H1 (cell line): ENCODE measurements at regions not wholly inside any gene's neighbourhood (a gene's known extent, or its start where the extent isn't known, plus 50 kb on each side); places are given as distances from the start of the nearest gene placed in this dataset.

Source experiments
- CTCF ChIA-PET: fragments of 300-600 bp; sonication (Branson Sonifier 250); formaldehyde crosslinking; loops from one replicate; lab custom pipeline; 2021; ENCODE audit not compliant: partially characterized antibody; lab: Charles Lee
- POLR2A ChIA-PET: fragments of 300-600 bp; sonication (Branson Sonifier 250); formaldehyde crosslinking; loops from one replicate; lab custom pipeline; 2021; ENCODE audit warnings: inconsistent platforms; ENCODE audit not compliant: partially characterized antibody; lab: Charles Lee
- DNase-seq, 2 experiments: peaks; one replicate each; pipeline versions ENCODE4 v3.0.0 to v3.0.0-alpha.2; 2010 to 2022; ENCODE audit warnings: low spot score in 2 of 2, low read depth in 1 of 2, mixed read lengths in 1 of 2
- FAIRE-seq: peaks from 2 replicates; lab custom pipeline; 2011; peaks lifted over from hg19 to GRCh38; lab: Jason Lieb, UNC
- H2AFZ ChIP-seq: 2 replicates; pipeline ENCODE4 v1.8.1; 2012; ENCODE audit warnings: low read length, inconsistent platforms
- H2AK5ac ChIP-seq: 2 replicates; pipeline ENCODE4 v1.6.1; 2013; ENCODE audit warnings: low read depth, low read length
- H2BK120ac ChIP-seq: replicated peaks from 2 replicates; pipeline ENCODE3; 2013; ENCODE audit warnings: low read depth, low read length, inconsistent platforms
- H2BK12ac ChIP-seq: 2 replicates; pipeline ENCODE4 v1.6.1; 2013; ENCODE audit warnings: low read depth, low read length
- H2BK15ac ChIP-seq: 2 replicates; pipeline ENCODE4 v1.6.1; 2013; ENCODE audit warnings: low read length
- H2BK20ac ChIP-seq: 2 replicates; pipeline ENCODE4 v1.6.1; 2013; ENCODE audit warnings: low read length
- H2BK5ac ChIP-seq: 2 replicates; pipeline ENCODE4 v1.6.1; 2013; ENCODE audit warnings: low read depth, low read length
- H3K14ac ChIP-seq: 2 replicates; pipeline ENCODE4 v1.6.1; 2013; ENCODE audit warnings: inconsistent platforms; ENCODE audit not compliant: insufficient read length
- H3K18ac ChIP-seq: 2 replicates; pipeline ENCODE4 v1.6.1; 2013; ENCODE audit warnings: low read length; ENCODE audit errors: extremely low read depth
- H3K23ac ChIP-seq: 2 replicates; pipeline ENCODE4 v1.6.1; 2013; ENCODE audit warnings: inconsistent platforms; ENCODE audit not compliant: insufficient read length
- H3K23me2 ChIP-seq: 2 replicates; pipeline ENCODE4 v1.6.1; 2013; ENCODE audit warnings: low read depth, low read length
- H3K27ac ChIP-seq: 2 replicates; pipeline ENCODE4 v1.6.1; 2011; ENCODE audit warnings: low read depth, low read length, inconsistent platforms
- H3K27me3 ChIP-seq, 4 experiments: replicated peaks in 1 of 4; 1 replicate in 1 of 4; 2 replicates in 3 of 4; pipeline versions ENCODE4 v1.6.1 to v1.8.1; 2011 to 2013; ENCODE audit warnings: low read length in 3 of 4, mild to moderate bottlenecking in 3 of 4, inconsistent platforms in 2 of 4, mixed read lengths in 2 of 4, moderate library complexity in 1 of 4; ENCODE audit not compliant: control insufficient read depth in 3 of 4, insufficient read depth in 3 of 4; ENCODE audit errors: extremely low read depth in 1 of 4
- H3K36me3 ChIP-seq, 4 experiments: 2 replicates each; pipeline versions ENCODE4 v1.6.1 to v1.8.1; 2011 to 2013; ENCODE audit warnings: mild to moderate bottlenecking in 4 of 4, low read length in 3 of 4, moderate library complexity in 2 of 4, control low read depth in 1 of 4, inconsistent platforms in 1 of 4; ENCODE audit not compliant: insufficient read depth in 4 of 4, control insufficient read depth in 2 of 4
- H3K4ac ChIP-seq: replicated peaks from 2 replicates; pipeline ENCODE3; 2013; ENCODE audit warnings: low read length, low read depth, mixed read lengths, inconsistent platforms; ENCODE audit not compliant: insufficient read length
- H3K4me1 ChIP-seq, 4 experiments: replicated peaks in 1 of 4; 1 replicate in 1 of 4; 2 replicates in 3 of 4; pipeline versions ENCODE4 v1.6.1 to v1.8.1; 2011 to 2013; ENCODE audit warnings: low read length in 3 of 4, inconsistent platforms in 2 of 4, mixed read lengths in 1 of 4; ENCODE audit not compliant: insufficient read depth in 4 of 4, control insufficient read depth in 3 of 4
- H3K4me2 ChIP-seq, 2 experiments: 2 replicates each; pipeline versions ENCODE4 v1.6.1 to v1.8.1; 2011 to 2013; ENCODE audit warnings: low read depth in 2 of 2, low read length in 2 of 2, control low read depth in 1 of 2, inconsistent platforms in 1 of 2, mild to moderate bottlenecking in 1 of 2; ENCODE audit not compliant: insufficient read depth in 1 of 2
- H3K4me3 ChIP-seq, 4 experiments: fragments of 200-600, 300-600 bp in 1 of 4; sonication (generic), shearing (Covaris generic), sonication (Bioruptor Twin) in 1 of 4; 2 replicates each; pipeline versions ENCODE4 v1.5.1 to v1.8.1; 2011 to 2016; ENCODE audit warnings: low read length in 4 of 4, low read depth in 3 of 4, control low read depth in 2 of 4, inconsistent platforms in 2 of 4, mild to moderate bottlenecking in 2 of 4, mixed read lengths in 1 of 4, moderate library complexity in 1 of 4; ENCODE audit not compliant: insufficient read depth in 2 of 4; ENCODE audit errors: extremely low read depth in 1 of 4
- H3K56ac ChIP-seq: replicated peaks from 2 replicates; pipeline ENCODE3; 2013; ENCODE audit warnings: low read depth, mild to moderate bottlenecking, mixed read lengths, low read length, inconsistent platforms; ENCODE audit not compliant: insufficient read length
- H3K79me1 ChIP-seq: 2 replicates; pipeline ENCODE4 v1.6.1; 2013; ENCODE audit warnings: low read depth, low read length, control low read depth
- H3K79me2 ChIP-seq, 2 experiments: 2 replicates each; pipeline versions ENCODE4 v1.6.1 to v1.8.1; 2012 to 2013; ENCODE audit warnings: low read length in 2 of 2, mild to moderate bottlenecking in 2 of 2, inconsistent platforms in 1 of 2; ENCODE audit not compliant: insufficient read depth in 2 of 2, control insufficient read depth in 1 of 2
- H3K9ac ChIP-seq, 4 experiments: replicated peaks in 1 of 4; 1 replicate in 1 of 4; 2 replicates in 3 of 4; pipeline versions ENCODE4 v1.6.1 to v1.8.1; 2011 to 2013; ENCODE audit warnings: low read depth in 3 of 4, low read length in 3 of 4, control low read depth in 2 of 4, mild to moderate bottlenecking in 2 of 4, moderate library complexity in 2 of 4, inconsistent platforms in 1 of 4; ENCODE audit errors: extremely low read depth in 1 of 4
- H3K9me3 ChIP-seq, 2 experiments: 2 replicates each; pipeline versions ENCODE4 v1.6.1 to v1.8.1; 2012 to 2013; ENCODE audit warnings: mild to moderate bottlenecking in 2 of 2, moderate library complexity in 2 of 2, control low read depth in 1 of 2, inconsistent platforms in 1 of 2, low read depth in 1 of 2, low read length in 1 of 2, mixed read lengths in 1 of 2; ENCODE audit not compliant: insufficient read depth in 2 of 2
- H4K20me1 ChIP-seq, 2 experiments: replicated peaks in 1 of 2; 2 replicates each; pipeline versions ENCODE3 to v1.8.1; 2011 to 2013; ENCODE audit warnings: inconsistent platforms in 2 of 2, low read length in 2 of 2, mild to moderate bottlenecking in 1 of 2; ENCODE audit not compliant: insufficient read depth in 2 of 2, control insufficient read depth in 1 of 2
- H4K5ac ChIP-seq: 2 replicates; pipeline ENCODE4 v1.6.1; 2013; ENCODE audit warnings: low read length, low read depth, mixed read lengths, inconsistent platforms; ENCODE audit not compliant: insufficient read length
- H4K8ac ChIP-seq: 2 replicates; pipeline ENCODE4 v1.8.0; 2013; ENCODE audit warnings: mild to moderate bottlenecking, moderate library complexity, low read length, inconsistent platforms; ENCODE audit not compliant: insufficient read depth; ENCODE audit errors: extremely low read depth
- H4K91ac ChIP-seq: replicated peaks from 2 replicates; pipeline ENCODE3; 2013; ENCODE audit warnings: low read length, mixed read lengths, inconsistent platforms; ENCODE audit not compliant: insufficient read length
- ATF2 ChIP-seq: IDR thresholded peaks from 2 replicates; pipeline ENCODE4 v1.6.1; 2012; ENCODE audit warnings: low read length, inconsistent platforms
- BACH1 ChIP-seq: IDR thresholded peaks from 2 replicates; pipeline ENCODE4 v1.6.1; 2012; ENCODE audit warnings: low read length, improper control_type of control experiment
- BRCA1 ChIP-seq: IDR thresholded peaks from 2 replicates; pipeline ENCODE4 v1.6.1; 2012; ENCODE audit warnings: low read depth, low read length, improper control_type of control experiment
- CBX5 ChIP-seq: fragments of 300-800, 300-1000 bp; sonication (generic); IDR thresholded peaks from 2 replicates; pipeline ENCODE4 v1.7.1; 2016; ENCODE audit warnings: antibody characterized with exemption, low read length, low read depth
- CBX8 ChIP-seq: fragments of 300-800, 300-1000 bp; sonication (generic); IDR thresholded peaks from 2 replicates; pipeline ENCODE4 v1.7.1; 2016; ENCODE audit warnings: low read depth, low read length, borderline replicate concordance
- EP300 ChIP-seq, 2 experiments: IDR thresholded peaks; 1 replicate in 1 of 2; 2 replicates in 1 of 2; pipeline ENCODE4 v1.6.1; 2011 to 2012; ENCODE audit warnings: low read depth in 2 of 2, low read length in 2 of 2, mild to moderate bottlenecking in 2 of 2, borderline replicate concordance in 1 of 2, inconsistent platforms in 1 of 2, moderate library complexity in 1 of 2
- JUN ChIP-seq: IDR thresholded peaks from 2 replicates; pipeline ENCODE4 v1.6.1; 2011; ENCODE audit warnings: low read depth, mild to moderate bottlenecking, improper control_type of control experiment, low read length
- NANOG ChIP-seq: IDR thresholded peaks from 2 replicates; pipeline ENCODE4 v1.6.1; 2011; ENCODE audit warnings: low read length, low read depth, mild to moderate bottlenecking, inconsistent platforms; ENCODE audit not compliant: insufficient read depth, poor library complexity, severe bottlenecking
- NRF1 ChIP-seq: IDR thresholded peaks from 2 replicates; pipeline ENCODE4 v1.6.1; 2011; ENCODE audit warnings: mild to moderate bottlenecking, low read depth, low read length, improper control_type of control experiment
- POLR2A ChIP-seq, 2 experiments: IDR thresholded peaks; 1 replicate in 1 of 2; 2 replicates in 1 of 2; pipeline ENCODE4 v1.6.1; 2011; ENCODE audit warnings: low read depth in 2 of 2, low read length in 2 of 2, mild to moderate bottlenecking in 2 of 2; ENCODE audit errors: control extremely low read depth in 1 of 2
- POU5F1 ChIP-seq: IDR thresholded peaks from 2 replicates; pipeline ENCODE4 v1.6.1; 2011; ENCODE audit warnings: low read depth, mild to moderate bottlenecking, low read length, moderate library complexity
- SP1 ChIP-seq: IDR thresholded peaks from 2 replicates; pipeline ENCODE4 v1.6.1; 2011; ENCODE audit warnings: low read depth, low read length
- SUZ12 ChIP-seq: fragments of 200-600 bp; sonication (generic); IDR thresholded peaks from 2 replicates; pipeline ENCODE4 v1.6.1; 2012; ENCODE audit warnings: mild to moderate bottlenecking, inconsistent platforms, low read length, moderate library complexity, mixed read lengths
- TAF1 ChIP-seq: IDR thresholded peaks from 2 replicates; pipeline ENCODE4 v1.6.1; 2011; ENCODE audit warnings: mild to moderate bottlenecking, low read depth, low read length
- YY1 ChIP-seq: IDR thresholded peaks from 2 replicates; pipeline ENCODE4 v1.6.1; 2011; ENCODE audit warnings: low read depth, mild to moderate bottlenecking, low read length
- WGBS, 2 experiments: shearing (Covaris generic) in 1 of 2; methylation state at CpG; one replicate each; pipeline versions ENCODE4 v1.1.6 to v1.1.7; 2013 to 2015; ENCODE audit warnings: low lambda C conversion rate in 2 of 2, mixed read lengths in 2 of 2, inconsistent platforms in 1 of 2, low coverage in 1 of 2, missing lambda C conversion rate in 1 of 2; ENCODE audit not compliant: insufficient replicate concordance in 2 of 2, insufficient coverage in 1 of 2, insufficient read length in 1 of 2; ENCODE audit errors: extremely low coverage in 1 of 2, missing lambda C conversion rate in 1 of 2; 5-methylcytosine and 5-hydroxymethylcytosine counted together

GRCh38 chr13:87035526-87035925 lies 635.6 kb upstream of the SLITRK5 start:
- Histone ChIP-seq H3K27me3 (no peaks in the 10 kb centered on the region), H3K4me3 (no peak overlapping the region), H2BK120ac (no peak overlapping the region), H4K5ac (no peak overlapping the region), H2AFZ (no peak overlapping the region), H3K56ac (no peak overlapping the region), H3K9ac (no peak overlapping the region), H4K8ac (no peak overlapping the region), H3K79me2 (no peaks in the 10 kb centered on the region), H2BK12ac (no peak overlapping the region), H4K20me1 (no peaks in the 10 kb centered on the region), H3K27ac (no peak overlapping the region), H3K79me1 (no peaks in the 10 kb centered on the region), H2BK15ac (no peak overlapping the region), H2BK20ac (no peak overlapping the region), H2BK5ac (no peak overlapping the region), H3K18ac (no peak overlapping the region), H2AK5ac (no peak overlapping the region), H4K91ac (no peak overlapping the region), H3K23me2 (no peaks in the 10 kb centered on the region), H3K9me3 (no peaks in the 10 kb centered on the region), H3K4me2 (no peak overlapping the region), H3K36me3 (no peaks in the 10 kb centered on the region), H3K23ac (no peak overlapping the region), H3K4ac (no peak overlapping the region), H3K4me1 (no peaks in the 10 kb centered on the region; a peak in 1 of 7 replicates), H3K14ac (no peak overlapping the region)
- CTCF ChIA-PET: no interaction called here
- FAIRE-seq (no peak), DNase-seq (no peak)
- POLR2A ChIA-PET: no interaction called here
- 95% methylated on average over 7 of the region's 7 CpGs; no CpG with 5 or more reads in 1 of the 2 experiments for WGBS, 2 experiments
- TF ChIP-seq YY1 (no peak), BACH1 (no peak), POU5F1 (no peak), JUN (no peak), SP1 (no peak), CBX8 (no peak), TAF1 (no peak), ATF2 (no peak), EP300 (IDR thresholded peaks at IDR 0.05; ENCODE audit: borderline replicate concordance in 1 of 2, low read depth in 2 of 2, low read length in 2 of 2) (no peak), NRF1 (no peak), NANOG (no peak), CBX5 (no peak), BRCA1 (no peak), POLR2A (IDR thresholded peaks at IDR 0.05; ENCODE audit: control extremely low read depth in 1 of 2, low read depth in 2 of 2, low read length in 2 of 2) (no peak), SUZ12 (no peak)
